CD14-positive monocyte (primary cell): ENCODE measurements at regions not wholly inside any gene's neighbourhood (a gene's known extent, or its start where the extent isn't known, plus 50 kb on each side); places are given as distances from the start of the nearest gene placed in this dataset.

Experiments
- DNase-seq, 3 donors: peaks; one replicate each; pipeline ENCODE4 v3.0.0-alpha.2; 2011 to 2022
- H2AFZ ChIP-seq: 2 replicates; pipeline ENCODE4 v1.6.0; 2012; ENCODE audit warnings: mild to moderate bottlenecking, low read depth, low read length, inconsistent platforms; ENCODE audit not compliant: insufficient read depth, poor library complexity, severe bottlenecking
- H3K27ac ChIP-seq, 2 donors: 1 replicate in 1 of 2; 2 replicates in 1 of 2; pipeline ENCODE4 v1.5.1; 2012 to 2013; ENCODE audit warnings: low read length in 2 of 2, control low read depth in 1 of 2, inconsistent platforms in 1 of 2, low read depth in 1 of 2, mild to moderate bottlenecking in 1 of 2
- H3K27me3 ChIP-seq, 2 donors: one replicate each; pipeline versions ENCODE4 v1.6.0 to v1.6.1; 2011 to 2013; ENCODE audit warnings: low read length in 2 of 2; ENCODE audit not compliant: control insufficient read depth in 2 of 2, insufficient read depth in 2 of 2
- H3K36me3 ChIP-seq, 2 donors: replicated peaks in 1 of 2; 1 replicate in 1 of 2; 2 replicates in 1 of 2; pipeline versions ENCODE4 v1.5.1 to v1.6.1; 2012 to 2013; ENCODE audit warnings: low read length in 2 of 2, control low read depth in 1 of 2, inconsistent platforms in 1 of 2, mild to moderate bottlenecking in 1 of 2; ENCODE audit not compliant: insufficient read depth in 2 of 2, control insufficient read depth in 1 of 2
- H3K4me1 ChIP-seq, 2 donors: 1 replicate in 1 of 2; 2 replicates in 1 of 2; pipeline versions ENCODE4 v1.5.1 to v1.6.1; 2012 to 2013; ENCODE audit warnings: low read length in 2 of 2, control low read depth in 1 of 2, inconsistent platforms in 1 of 2, mild to moderate bottlenecking in 1 of 2, moderate library complexity in 1 of 2; ENCODE audit not compliant: insufficient read depth in 2 of 2, control insufficient read depth in 1 of 2
- H3K4me2 ChIP-seq: replicated peaks from 2 replicates; pipeline ENCODE3; 2012; ENCODE audit warnings: low read length, moderate library complexity, mild to moderate bottlenecking; ENCODE audit not compliant: poor library complexity, severe bottlenecking; ENCODE audit errors: extremely low read depth
- H3K4me3 ChIP-seq, 3 experiments: fragments of 200-600 bp in 1 of 3; sonication (generic) in 1 of 3; replicated peaks in 1 of 3; 1 replicate in 2 of 3; 2 replicates in 1 of 3; pipeline ENCODE4 v1.5.1; 2011 to 2013; ENCODE audit warnings: low read length in 3 of 3, mild to moderate bottlenecking in 3 of 3, control low read depth in 2 of 3, low read depth in 2 of 3, inconsistent platforms in 1 of 3, moderate library complexity in 1 of 3
- H3K79me2 ChIP-seq: 2 replicates; pipeline ENCODE4 v1.6.0; 2012; ENCODE audit warnings: mild to moderate bottlenecking, control low read depth, inconsistent platforms, low read length, moderate library complexity; ENCODE audit not compliant: insufficient read depth
- H3K9ac ChIP-seq: 2 replicates; pipeline ENCODE4 v1.6.0; 2017; ENCODE audit warnings: low read length, mild to moderate bottlenecking; ENCODE audit not compliant: insufficient read depth, poor library complexity, severe bottlenecking
- H3K9me3 ChIP-seq, 2 donors: replicated peaks in 1 of 2; 1 replicate in 1 of 2; 2 replicates in 1 of 2; pipeline versions ENCODE4 v1.5.1 to v1.6.1; 2012 to 2013; ENCODE audit warnings: low read length in 2 of 2, control low read depth in 1 of 2; ENCODE audit not compliant: control insufficient read depth in 1 of 2, insufficient read depth in 1 of 2
- H4K20me1 ChIP-seq: 2 replicates; pipeline ENCODE4 v1.6.0; 2012; ENCODE audit warnings: mild to moderate bottlenecking, low read length, control low read depth, moderate library complexity; ENCODE audit not compliant: insufficient read depth
- H3K27ac Mint-ChIP-seq, 7 donors: one replicate each; pipeline ENCODE4 v1.8.0; 2020; ENCODE audit warnings: mild to moderate bottlenecking in 7 of 7, mixed read lengths in 7 of 7, moderate library complexity in 6 of 7, inconsistent platforms in 2 of 7
- H3K27me3 Mint-ChIP-seq, 3 donors: one replicate each; pipeline ENCODE4 v1.8.0; 2021 to 2022; ENCODE audit warnings: low read depth in 3 of 3, mild to moderate bottlenecking in 3 of 3, mixed read lengths in 3 of 3, moderate library complexity in 3 of 3, inconsistent platforms in 1 of 3
- H3K36me3 Mint-ChIP-seq, 2 donors: one replicate each; pipeline ENCODE4 v1.8.0; 2020; ENCODE audit warnings: mixed read lengths in 2 of 2, inconsistent platforms in 1 of 2, mild to moderate bottlenecking in 1 of 2
- H3K4me1 Mint-ChIP-seq: one replicate; pipeline ENCODE4 v1.8.0; 2020; ENCODE audit warnings: mild to moderate bottlenecking, mixed read lengths
- H3K4me3 Mint-ChIP-seq, 2 donors: one replicate each; pipeline ENCODE4 v1.8.0; 2020; ENCODE audit warnings: mild to moderate bottlenecking in 2 of 2, mixed read lengths in 2 of 2, moderate library complexity in 1 of 2
- H3K9me3 Mint-ChIP-seq, 7 donors: one replicate each; pipeline ENCODE4 v1.8.0; 2020 to 2022; ENCODE audit warnings: mixed read lengths in 7 of 7, mild to moderate bottlenecking in 6 of 7, moderate library complexity in 6 of 7, inconsistent platforms in 2 of 7
- CTCF ChIP-seq: fragments of 200-600 bp; IDR thresholded peaks from one replicate; pipeline ENCODE4 v1.8.0; 2022; ENCODE audit warnings: antibody characterized with exemption, mild to moderate bottlenecking
- WGBS: methylation state at CpG from one replicate; pipeline ENCODE4 v1.1.5; 2013; ENCODE audit warnings: missing lambda C conversion rate; ENCODE audit not compliant: insufficient coverage; 5-methylcytosine and 5-hydroxymethylcytosine counted together
- intact Hi-C, 2 donors: fragments of 100-400 bp; cut with micrococcal nuclease; formaldehyde crosslinking; loops; one replicate each; pipeline versions ENCODE4 v1.15.0 to v1.15.1; 2023

DNA sequence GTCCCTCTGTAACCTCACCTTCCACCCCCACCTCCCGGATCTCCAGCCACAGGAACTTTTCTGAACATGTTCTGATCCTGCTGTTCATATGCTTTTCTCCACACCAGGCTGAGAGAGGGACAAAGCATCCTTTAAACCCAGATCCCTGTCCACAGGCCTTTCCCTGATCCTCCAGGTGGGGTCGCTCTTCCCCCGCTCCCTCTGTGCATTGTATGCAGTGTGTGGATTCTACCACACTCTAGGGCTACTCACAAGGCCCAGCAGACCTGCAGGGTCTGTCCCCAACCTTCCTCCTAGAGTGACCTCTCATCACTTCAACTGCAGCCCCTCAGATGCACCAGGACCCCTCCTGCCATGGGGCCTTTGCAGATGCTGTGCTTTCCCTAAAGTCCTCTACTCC is 1200.6 kb downstream of the UQCRFS1 start:
- no peak for TF ChIP-seq CTCF
- no peaks in the 10 kb centered on the region for H3K79me2 ChIP-seq
- intact Hi-C loops, result no loop called here
- no peaks in the 10 kb centered on the region for H3K4me1 Mint-ChIP-seq
- no peak overlapping the region for H3K9ac ChIP-seq
- no peaks in the 10 kb centered on the region for H3K36me3 ChIP-seq
- H3K4me3 Mint-ChIP-seq, result no peak overlapping the region
- H3K27me3 ChIP-seq, result no peaks in the 10 kb centered on the region
- H3K27ac ChIP-seq, result no peak overlapping the region
- H3K36me3 Mint-ChIP-seq, result no peaks in the 10 kb centered on the region
- peaks cover 0 to 1% (median 0%) of the 10 kb centered on the region in 3 donors for H3K27me3 Mint-ChIP-seq
- H2AFZ ChIP-seq, result no peak overlapping the region
- no peaks in the 10 kb centered on the region for H4K20me1 ChIP-seq
- 78% methylated on average over 2 of the region's 3 CpGs for WGBS
- peaks cover 12 to 32% of the 10 kb centered on the region in 2 donors for H3K9me3 ChIP-seq
- no peaks in the 10 kb centered on the region for H3K4me1 ChIP-seq
- peaks cover 8 to 27% (median 11%) of the 10 kb centered on the region in 7 donors for H3K9me3 Mint-ChIP-seq
- H3K27ac Mint-ChIP-seq, result peak overlapping the region in 1 of 7 donors; percentile 10
- no peak for DNase-seq
- no peak overlapping the region for H3K4me2 ChIP-seq
- H3K4me3 ChIP-seq, result no peak overlapping the region

DNA sequence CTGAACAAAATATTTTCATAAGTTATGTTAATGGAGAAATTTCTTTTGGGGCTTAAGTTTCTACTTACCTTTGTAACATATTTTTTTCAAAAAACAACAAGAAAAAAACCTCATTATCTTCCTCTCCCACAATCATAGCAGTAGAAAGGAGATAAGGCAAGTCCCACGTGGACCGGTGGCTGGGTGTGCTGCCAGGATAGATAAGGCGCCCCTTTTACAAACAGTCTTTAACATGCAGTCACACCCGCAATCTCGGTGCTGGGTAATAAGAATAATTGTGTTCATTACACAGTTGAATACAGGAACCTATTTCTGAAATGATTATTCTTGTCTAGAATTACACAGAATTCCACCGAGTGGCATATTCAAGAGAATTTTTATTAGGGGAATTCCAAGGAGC is 1202.3 kb downstream of the UQCRFS1 start:
- intact Hi-C loops, result no loop called here
- TF ChIP-seq CTCF, result no peak
- no peaks in the 10 kb centered on the region for H3K79me2 ChIP-seq
- Mint-ChIP-seq H3K27me3 (peaks cover 0 to 1% (median 0%) of the 10 kb centered on the region in 3 donors), H3K27ac (no peak overlapping the region), H3K4me3 (no peak overlapping the region), H3K9me3 (peaks cover 8 to 26% (median 11%) of the 10 kb centered on the region in 7 donors), H3K36me3 (no peaks in the 10 kb centered on the region), H3K4me1 (no peaks in the 10 kb centered on the region)
- no peaks in the 10 kb centered on the region for H3K27me3 ChIP-seq
- H3K27ac ChIP-seq, result no peak overlapping the region
- no peak overlapping the region for H3K4me2 ChIP-seq
- H3K9ac ChIP-seq, result no peak overlapping the region
- H3K4me3 ChIP-seq, result no peak overlapping the region
- H3K36me3 ChIP-seq, result no peaks in the 10 kb centered on the region
- H2AFZ ChIP-seq, result no peak overlapping the region
- DNase-seq, result no peak
- no peaks in the 10 kb centered on the region for H3K4me1 ChIP-seq
- WGBS, result no CpG with 5 or more reads among the region's 6 CpGs
- H4K20me1 ChIP-seq, result no peaks in the 10 kb centered on the region
- H3K9me3 ChIP-seq, result peaks cover 12 to 32% of the 10 kb centered on the region in 2 donors
